ENCODE measurements at regions not wholly inside any gene's neighbourhood (a gene's known extent, or its start where the extent isn't known, plus 50 kb on each side); places are given as distances from the start of the nearest gene placed in this dataset.

GRCh38 chr14:61925732-61926435 is 163.7 kb downstream of the SNAPC1 start:
- TF ChIP-seq CTCF (IDR thresholded peaks at IDR 0.05; ENCODE audit: insufficient read depth, low read length, poor library complexity, severe bottlenecking), result no peak
- Histone ChIP-seq H3K4me3 (replicated peaks; ENCODE audit: low read depth, low read length) (no peak overlapping the region), H3K27me3 (replicated peaks; ENCODE audit: control insufficient read depth, insufficient read depth, low read length) (no peaks in the 10 kb centered on the region), H3K36me3 (ENCODE audit: control insufficient read depth, insufficient read depth, low read length) (no peaks in the 10 kb centered on the region)
- no peak for DNase-seq (ENCODE audit: extremely low read depth, insufficient read length)

- Histone ChIP-seq H3K27me3 (replicated peaks; ENCODE audit: control insufficient read depth, insufficient read depth, low read length) (no peaks in the 10 kb centered on the region), H3K4me3 (replicated peaks; ENCODE audit: low read depth, low read length) (no peak overlapping the region), H3K36me3 (ENCODE audit: control insufficient read depth, insufficient read depth, low read length) (no peaks in the 10 kb centered on the region)
- TF ChIP-seq CTCF (IDR thresholded peaks at IDR 0.05; ENCODE audit: insufficient read depth, low read length, poor library complexity, severe bottlenecking), result no peak
- no peak for DNase-seq (ENCODE audit: extremely low read depth, insufficient read length)
Observed at GRCh38 chr14:61927060-61927459, 164.8 kb downstream of the SNAPC1 start.

- no peaks in the 10 kb centered on the region for H3K36me3 ChIP-seq (ENCODE audit: control insufficient read depth, insufficient read depth, low read length)
- H3K27me3 ChIP-seq (replicated peaks; ENCODE audit: control insufficient read depth, insufficient read depth, low read length), result no peaks in the 10 kb centered on the region
- H3K4me3 ChIP-seq (replicated peaks; ENCODE audit: low read depth, low read length), result no peak overlapping the region
- TF ChIP-seq CTCF (IDR thresholded peaks at IDR 0.05; ENCODE audit: insufficient read depth, low read length, poor library complexity, severe bottlenecking), result no peak
- DNase-seq (ENCODE audit: extremely low read depth, insufficient read length), result no peak
Observed at GRCh38 chr14:61927520-61927919, 165.3 kb downstream of the SNAPC1 start.

GRCh38 chr14:61928300-61928699 is 166.1 kb downstream of the SNAPC1 start:
- Histone ChIP-seq H3K27me3 (replicated peaks; ENCODE audit: control insufficient read depth, insufficient read depth, low read length) (no peaks in the 10 kb centered on the region), H3K4me3 (replicated peaks; ENCODE audit: low read depth, low read length) (no peak overlapping the region), H3K36me3 (ENCODE audit: control insufficient read depth, insufficient read depth, low read length) (no peaks in the 10 kb centered on the region)
- no peak for TF ChIP-seq CTCF (IDR thresholded peaks at IDR 0.05; ENCODE audit: insufficient read depth, low read length, poor library complexity, severe bottlenecking)
- no peak for DNase-seq (ENCODE audit: extremely low read depth, insufficient read length)

- DNase-seq (ENCODE audit: extremely low read depth, insufficient read length), result no peak
- Histone ChIP-seq H3K36me3 (ENCODE audit: control insufficient read depth, insufficient read depth, low read length) (no peaks in the 10 kb centered on the region), H3K27me3 (replicated peaks; ENCODE audit: control insufficient read depth, insufficient read depth, low read length) (no peaks in the 10 kb centered on the region), H3K4me3 (replicated peaks; ENCODE audit: low read depth, low read length) (no peak overlapping the region)
- no peak for TF ChIP-seq CTCF (IDR thresholded peaks at IDR 0.05; ENCODE audit: insufficient read depth, low read length, poor library complexity, severe bottlenecking)
Observed at GRCh38 chr14:61928701-61929100, 166.5 kb downstream of the SNAPC1 start.

GRCh38 chr14:61929651-61930050 is 167.4 kb downstream of the SNAPC1 start:
- Histone ChIP-seq H3K4me3 (replicated peaks; ENCODE audit: low read depth, low read length) (no peak overlapping the region), H3K27me3 (replicated peaks; ENCODE audit: control insufficient read depth, insufficient read depth, low read length) (no peaks in the 10 kb centered on the region), H3K36me3 (ENCODE audit: control insufficient read depth, insufficient read depth, low read length) (no peaks in the 10 kb centered on the region)
- no peak for TF ChIP-seq CTCF (IDR thresholded peaks at IDR 0.05; ENCODE audit: insufficient read depth, low read length, poor library complexity, severe bottlenecking)
- no peak for DNase-seq (ENCODE audit: extremely low read depth, insufficient read length)

All from GM06990 (cell line).